K562 (cell line): ENCODE measurements at regions not wholly inside any gene's neighbourhood (a gene's known extent, or its start where the extent isn't known, plus 50 kb on each side); places are given as distances from the start of the nearest gene placed in this dataset.

ENCODE experiments used
- ATAC-seq: fragments of 200-7000 bp; cut with Tn5 transposase; 3 replicates; pipeline ENCODE4 v1.9.1; 2020; ENCODE audit warnings: moderate library complexity
- BruUV-seq: library from RNA; stranded (reverse); fragments of 400-500 nt; replicated peaks from 2 replicates; lab custom pipeline; 2021; lab: Mats Ljungman, UMichigan
- CTCF ChIA-PET: fragments of 300-600 bp; formaldehyde crosslinking; extraction: SDS; loops from one replicate; lab custom pipeline; 2021; ENCODE audit warnings: low intra/inter-chr PET ratio; lab: Yijun Ruan, JAX
- POLR2A ChIA-PET: fragments of 300-600, 350-650 bp; sonication (Branson Sonifier 250); formaldehyde crosslinking; extraction: SDS; loops from one replicate; lab custom pipeline; 2021; ENCODE audit warnings: antibody characterized with exemption, inconsistent platforms; lab: Yijun Ruan, JAX
- DNase-seq, 4 experiments: peaks; one replicate each; pipeline versions ENCODE4 v3.0.0 to v3.0.0-alpha.2; 2011 to 2018; ENCODE audit warnings: low spot score in 3 of 4, mixed read lengths in 3 of 4; ENCODE audit errors: extremely low read depth in 1 of 4
- FAIRE-seq: peaks from 2 replicates; lab custom pipeline; 2011; peaks lifted over from hg19 to GRCh38; lab: Jason Lieb, UNC
- H2AFZ ChIP-seq: 2 replicates; pipeline ENCODE4 v1.6.0; 2011; ENCODE audit warnings: low read depth, low read length, control low read depth, inconsistent platforms
- H3K27ac ChIP-seq: fragments of 200-600 bp; 3 replicates; pipeline ENCODE4 v1.8.0; 2011; ENCODE audit warnings: low read depth, mild to moderate bottlenecking, control low read depth, inconsistent platforms, low read length, moderate library complexity, mixed read lengths; ENCODE audit errors: extremely low read depth
- H3K27me3 ChIP-seq, 2 experiments: fragments of 300-600 bp in 1 of 2; 2 replicates in 1 of 2; 3 replicates in 1 of 2; pipeline versions ENCODE4 v1.6.0 to v1.8.0; 2011; ENCODE audit warnings: inconsistent platforms in 2 of 2, low read length in 2 of 2, mild to moderate bottlenecking in 1 of 2, mixed read lengths in 1 of 2, moderate library complexity in 1 of 2; ENCODE audit not compliant: control insufficient read depth in 2 of 2, insufficient read depth in 2 of 2
- H3K36me3 ChIP-seq: fragments of 300-600 bp; 3 replicates; pipeline ENCODE4 v1.8.0; 2011; ENCODE audit warnings: mild to moderate bottlenecking, low read length, inconsistent platforms; ENCODE audit not compliant: control insufficient read depth, insufficient read depth
- H3K4me1 ChIP-seq, 2 experiments: fragments of 200-600 bp in 1 of 2; replicated peaks in 1 of 2; 2 replicates in 1 of 2; 3 replicates in 1 of 2; pipeline versions ENCODE4 v1.5.1 to v1.8.0; 2011; ENCODE audit warnings: inconsistent platforms in 2 of 2, low read length in 2 of 2, mild to moderate bottlenecking in 1 of 2, mixed read lengths in 1 of 2, moderate library complexity in 1 of 2; ENCODE audit not compliant: control insufficient read depth in 2 of 2, insufficient read depth in 2 of 2
- H3K4me2 ChIP-seq: 2 replicates; pipeline ENCODE4 v1.6.1; 2011; ENCODE audit warnings: low read length, control low read depth, inconsistent platforms, mixed read lengths; ENCODE audit not compliant: insufficient read depth
- H3K4me3 ChIP-seq: fragments of 200-600 bp; sonication (generic), shearing (Covaris generic); 2 replicates; pipeline ENCODE4 v1.5.1; 2016; ENCODE audit warnings: control low read depth, inconsistent platforms
- H3K79me2 ChIP-seq: fragments of 200-600 bp; 3 replicates; pipeline ENCODE4 v1.8.0; 2011; ENCODE audit warnings: low read length, inconsistent platforms; ENCODE audit not compliant: control insufficient read depth, insufficient read depth
- H3K9ac ChIP-seq, 2 experiments: 2 replicates each; pipeline versions ENCODE4 v1.6.0 to v1.6.1; 2011; ENCODE audit warnings: low read depth in 2 of 2, low read length in 2 of 2, control low read depth in 1 of 2, inconsistent platforms in 1 of 2, mild to moderate bottlenecking in 1 of 2, mixed read lengths in 1 of 2; ENCODE audit not compliant: insufficient read depth in 1 of 2
- H3K9me1 ChIP-seq: one replicate; pipeline ENCODE4 v1.6.0; 2011; ENCODE audit warnings: inconsistent platforms, mild to moderate bottlenecking, low read length, moderate library complexity; ENCODE audit not compliant: control insufficient read depth, insufficient read depth
- H3K9me3 ChIP-seq: replicated peaks from 2 replicates; pipeline ENCODE4 v1.5.1; 2011; ENCODE audit warnings: low read depth, low read length, inconsistent platforms; ENCODE audit not compliant: control insufficient read depth, insufficient read depth
- H4K20me1 ChIP-seq: replicated peaks from 2 replicates; pipeline ENCODE4 v1.6.1; 2011; ENCODE audit warnings: low read length, inconsistent platforms, mixed read lengths; ENCODE audit not compliant: control insufficient read depth, insufficient read depth
- CHAMP1 ChIP-seq: fragments of 450-650 bp; IDR thresholded peaks from 2 replicates; pipeline ENCODE4 v1.6.1; 2016; ENCODE audit warnings: mild to moderate bottlenecking
- CREB5 ChIP-seq: fragments of 250-450 bp; sonication (Bioruptor Pico); IDR thresholded peaks from 2 replicates; pipeline ENCODE4 v1.5.0; 2020; ENCODE audit warnings: mild to moderate bottlenecking
- FOXJ3 ChIP-seq: sonication (generic); formaldehyde crosslinking; IDR thresholded peaks from 2 replicates; pipeline ENCODE4 v1.4.0; 2020; ENCODE audit warnings: mild to moderate bottlenecking, missing genetic modification reagents
- PML ChIP-seq: IDR thresholded peaks from 2 replicates; pipeline ENCODE4 v1.6.1; 2012; ENCODE audit warnings: low read length, inconsistent platforms
- POLR2AphosphoS2 ChIP-seq: IDR thresholded peaks from 2 replicates; pipeline ENCODE4 v1.6.1; 2012; ENCODE audit warnings: low read length, improper control_type of control experiment
- UBTF ChIP-seq, 2 experiments: IDR thresholded peaks; 2 replicates each; pipeline ENCODE4 v1.6.1; 2012; ENCODE audit warnings: improper control_type of control experiment in 2 of 2, low read depth in 2 of 2, low read length in 2 of 2, borderline replicate concordance in 1 of 2
- ZBTB12 ChIP-seq: fragments of 250-450 bp; sonication (Bioruptor Pico); IDR thresholded peaks from 2 replicates; pipeline ENCODE4 v1.4.0; 2020
- ZBTB17 ChIP-seq: fragments of 450-650 bp; formaldehyde crosslinking; IDR thresholded peaks from 2 replicates; pipeline ENCODE4 v1.4.0; 2020; ENCODE audit warnings: mild to moderate bottlenecking
- ZNF217 ChIP-seq: sonication (generic); formaldehyde crosslinking; IDR thresholded peaks from 2 replicates; pipeline ENCODE4 v1.8.0; 2022; ENCODE audit warnings: mild to moderate bottlenecking, missing genetic modification reagents
- ZNF3 ChIP-seq: fragments of 250-450 bp; sonication (Bioruptor Pico); IDR thresholded peaks from 2 replicates; pipeline ENCODE4 v1.5.0; 2021; ENCODE audit warnings: mild to moderate bottlenecking, moderate library complexity
- ZNF75A ChIP-seq: fragments of 450-650 bp; formaldehyde crosslinking; IDR thresholded peaks from 2 replicates; pipeline ENCODE4 v1.4.0; 2020; ENCODE audit warnings: mild to moderate bottlenecking
- WGBS: fragments of 100-300 bp; shearing (Covaris generic); methylation state at CpG from one replicate; pipeline ENCODE4 v1.1.6; 2016; ENCODE audit warnings: low coverage, mixed read lengths; ENCODE audit not compliant: insufficient coverage; ENCODE audit errors: missing lambda C conversion rate; 5-methylcytosine and 5-hydroxymethylcytosine counted together
- in situ Hi-C: fragments of 300-500 bp; cut with MboI; formaldehyde crosslinking; loops from 4 replicates; pipeline ENCODE4 v1.15.0; 2018; ENCODE audit warnings: inconsistent platforms, mixed read lengths
- intact Hi-C: fragments of 100-400 bp; cut with micrococcal nuclease; formaldehyde crosslinking; loops from 2 replicates; pipeline ENCODE4 v1.14.2; 2022

- TF ChIP-seq CHAMP1 = no peak
- TF ChIP-seq ZBTB12 (CRISPR knock-in tag) = no peak
- TF ChIP-seq FOXJ3 (CRISPR knock-in tag) = no peak
Observed at GRCh38 chr10:109341986-109342385, 581.3 kb downstream of the XPNPEP1 start (continued).

- Histone ChIP-seq H3K9ac (no peak overlapping the region), H4K20me1 (no peaks in the 10 kb centered on the region), H3K4me2 (no peak overlapping the region), H3K27me3 (no peaks in the 10 kb centered on the region), H3K9me3 (no peaks in the 10 kb centered on the region), H2AFZ (no peak overlapping the region), H3K27ac (no peak overlapping the region), H3K9me1 (no peaks in the 10 kb centered on the region), H3K79me2 (no peaks in the 10 kb centered on the region), H3K4me1 (no peaks in the 10 kb centered on the region), H3K36me3 (no peaks in the 10 kb centered on the region), H3K4me3 (no peak overlapping the region)
- no peak for TF ChIP-seq PML
- no peak for TF ChIP-seq POLR2AphosphoS2
- TF ChIP-seq ZNF217 (CRISPR knock-in tag) = no peak
- no peak for TF ChIP-seq UBTF (IDR thresholded peaks at IDR 0.05; ENCODE audit: borderline replicate concordance in 1 of 2, low read depth in 2 of 2, low read length in 2 of 2)
- no peak for TF ChIP-seq CREB5 (CRISPR knock-in tag)
- no peak for TF ChIP-seq ZNF75A (CRISPR knock-in tag)
- no peak for TF ChIP-seq ZNF3 (CRISPR knock-in tag)
- TF ChIP-seq ZBTB17 (CRISPR knock-in tag) = no peak
- intact Hi-C loops (no loop called here), in situ Hi-C loops (no loop called here)
- 5% methylated on average over 3 of the region's 3 CpGs for WGBS
- ATAC-seq = no peak
- no peak for DNase-seq
- no peak for FAIRE-seq
- no TSS peak for BruUV-seq
- ChIA-PET POLR2A (no interaction called here), CTCF (no interaction called here)
Observed at GRCh38 chr10:109328001-109328400, 595.3 kb downstream of the XPNPEP1 start.
